Lung (tissue), 11 donors: ENCODE measurements at regions not wholly inside any gene's neighbourhood (a gene's known extent, or its start where the extent isn't known, plus 50 kb on each side); places are given as distances from the start of the nearest gene placed in this dataset.

ENCODE experiments used
- ATAC-seq: fragments of 200-7000 bp; cut with Tn5 transposase; one replicate; pipeline ENCODE4 v1.9.1; 2020; ENCODE audit warnings: moderate number of reproducible peaks; ENCODE audit not compliant: insufficient read depth, low FRiP score
- DNase-seq, 3 donors: peaks; one replicate each; pipeline ENCODE4 v3.0.0-alpha.2; 2013 to 2017
- H3K27ac ChIP-seq, 2 donors: one replicate each; pipeline ENCODE4 v1.5.1; 2013; ENCODE audit warnings: mild to moderate bottlenecking in 2 of 2, moderate library complexity in 2 of 2, control low read depth in 1 of 2, inconsistent platforms in 1 of 2, low read depth in 1 of 2, low read length in 1 of 2
- H3K27me3 ChIP-seq, 3 donors: one replicate each; pipeline ENCODE4 v1.5.1; 2013; ENCODE audit warnings: low read length in 2 of 3; ENCODE audit not compliant: control insufficient read depth in 3 of 3, insufficient read depth in 3 of 3
- H3K36me3 ChIP-seq, 4 donors: one replicate each; pipeline ENCODE4 v1.5.1; 2013; ENCODE audit warnings: low read length in 4 of 4, mild to moderate bottlenecking in 1 of 4, moderate library complexity in 1 of 4; ENCODE audit not compliant: control insufficient read depth in 4 of 4, insufficient read depth in 4 of 4
- H3K4me1 ChIP-seq, 5 donors: one replicate each; pipeline ENCODE4 v1.5.1; 2013; ENCODE audit warnings: low read length in 5 of 5, mild to moderate bottlenecking in 2 of 5, moderate library complexity in 1 of 5; ENCODE audit not compliant: control insufficient read depth in 5 of 5, insufficient read depth in 5 of 5
- H3K4me3 ChIP-seq: one replicate; pipeline ENCODE4 v1.5.1; 2013; ENCODE audit warnings: mild to moderate bottlenecking, control low read depth, moderate library complexity
- H3K9ac ChIP-seq, 2 donors: one replicate each; pipeline ENCODE4 v1.5.1; 2013; ENCODE audit warnings: low read length in 2 of 2, control low read depth in 1 of 2; ENCODE audit not compliant: insufficient read depth in 1 of 2
- H3K9me3 ChIP-seq, 4 donors: one replicate each; pipeline ENCODE4 v1.5.1; 2013; ENCODE audit warnings: low read length in 3 of 4, mild to moderate bottlenecking in 1 of 4, moderate library complexity in 1 of 4; ENCODE audit not compliant: control insufficient read depth in 4 of 4, insufficient read depth in 3 of 4
- WGBS, 2 donors: extraction: QIAGEN DNeasy Blood & Tissue Kit; methylation state at CpG; one replicate each; pipeline ENCODE4 v1.1.7; 2013; 5-methylcytosine and 5-hydroxymethylcytosine counted together
- TF ChIP-seq, protein P1 (sequence below): IDR thresholded peaks from 2 replicates; pipeline ENCODE4 v1.5.1; 2012; ENCODE audit warnings: mild to moderate bottlenecking; ENCODE audit errors: control extremely low read depth, extremely low read depth
- donor health status: control.
- donor health status: control.
- donor health status: Bipolar disorder and iron deficiency.
- donor health status: healthy.
- donor health status: DM: yes; HTN: yes; CAD: no.

DNA sequence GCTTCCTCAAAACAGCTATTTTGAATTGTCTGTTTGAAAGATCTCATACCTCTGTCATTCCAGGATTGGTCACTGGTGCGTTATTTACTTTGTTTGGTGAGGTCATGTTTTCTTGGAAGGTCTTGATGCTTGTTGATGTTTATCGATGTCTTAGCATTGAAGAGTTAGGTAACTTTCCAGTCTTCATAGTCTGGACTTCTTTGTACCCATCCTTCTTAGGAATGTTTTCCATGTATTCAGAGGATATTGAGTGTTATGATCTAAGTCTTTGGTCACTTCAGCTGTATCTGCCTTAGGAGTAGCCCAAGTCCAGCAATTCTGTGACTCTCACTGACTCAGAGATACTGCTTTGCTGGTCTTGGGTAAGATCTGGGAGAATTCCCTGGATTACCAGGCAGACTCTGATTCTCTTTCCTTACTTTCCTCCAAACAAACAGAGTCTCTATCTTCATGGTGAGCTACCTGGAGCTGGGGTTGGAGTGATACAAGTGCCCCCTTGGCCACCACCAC, 398.6 kb downstream of the ZIC4 start:
- ATAC-seq = no peak
- Histone ChIP-seq H3K9ac (no peak overlapping the region), H3K4me3 (no peak overlapping the region), H3K27me3 (no peaks in the 10 kb centered on the region), H3K4me1 (no peaks in the 10 kb centered on the region), H3K36me3 (no peaks in the 10 kb centered on the region), H3K9me3 (no peaks in the 10 kb centered on the region), H3K27ac (no peak overlapping the region)
- WGBS, 2 donors = 84 to 88% methylated on average over 2 of the region's 2 CpGs
- no peak for DNase-seq
- TF ChIP-seq, protein P1, sequence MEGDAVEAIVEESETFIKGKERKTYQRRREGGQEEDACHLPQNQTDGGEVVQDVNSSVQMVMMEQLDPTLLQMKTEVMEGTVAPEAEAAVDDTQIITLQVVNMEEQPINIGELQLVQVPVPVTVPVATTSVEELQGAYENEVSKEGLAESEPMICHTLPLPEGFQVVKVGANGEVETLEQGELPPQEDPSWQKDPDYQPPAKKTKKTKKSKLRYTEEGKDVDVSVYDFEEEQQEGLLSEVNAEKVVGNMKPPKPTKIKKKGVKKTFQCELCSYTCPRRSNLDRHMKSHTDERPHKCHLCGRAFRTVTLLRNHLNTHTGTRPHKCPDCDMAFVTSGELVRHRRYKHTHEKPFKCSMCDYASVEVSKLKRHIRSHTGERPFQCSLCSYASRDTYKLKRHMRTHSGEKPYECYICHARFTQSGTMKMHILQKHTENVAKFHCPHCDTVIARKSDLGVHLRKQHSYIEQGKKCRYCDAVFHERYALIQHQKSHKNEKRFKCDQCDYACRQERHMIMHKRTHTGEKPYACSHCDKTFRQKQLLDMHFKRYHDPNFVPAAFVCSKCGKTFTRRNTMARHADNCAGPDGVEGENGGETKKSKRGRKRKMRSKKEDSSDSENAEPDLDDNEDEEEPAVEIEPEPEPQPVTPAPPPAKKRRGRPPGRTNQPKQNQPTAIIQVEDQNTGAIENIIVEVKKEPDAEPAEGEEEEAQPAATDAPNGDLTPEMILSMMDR = no peak

DNA sequence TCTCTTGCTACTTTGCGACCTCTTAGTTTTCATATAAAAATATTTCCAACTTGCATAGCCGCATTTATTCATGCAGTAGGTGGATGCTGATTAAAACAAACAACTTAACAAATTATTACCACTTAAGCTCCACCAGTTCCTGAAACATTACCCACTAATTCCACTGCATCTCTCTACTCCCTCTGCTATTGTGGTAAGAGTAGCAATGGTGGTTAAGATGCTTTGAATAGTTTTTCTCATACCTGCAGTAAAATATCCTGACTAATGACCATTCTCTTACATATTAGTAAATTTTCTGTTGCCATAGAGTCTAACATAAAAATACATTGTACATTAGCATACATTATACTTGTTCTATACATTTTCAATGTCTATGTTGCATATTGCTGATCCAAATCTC, 397.6 kb upstream of the PLSCR5 start:
- no peak for DNase-seq
- Histone ChIP-seq H3K27me3 (no peaks in the 10 kb centered on the region), H3K9me3 (no peaks in the 10 kb centered on the region), H3K27ac (no peak overlapping the region), H3K4me3 (no peak overlapping the region), H3K36me3 (no peaks in the 10 kb centered on the region), H3K9ac (no peak overlapping the region), H3K4me1 (no peaks in the 10 kb centered on the region)
- WGBS, 2 donors = 88 to 92% methylated on average over 2 of the region's 2 CpGs
- ATAC-seq = no peak
- TF ChIP-seq, protein P1 = no peak

DNA sequence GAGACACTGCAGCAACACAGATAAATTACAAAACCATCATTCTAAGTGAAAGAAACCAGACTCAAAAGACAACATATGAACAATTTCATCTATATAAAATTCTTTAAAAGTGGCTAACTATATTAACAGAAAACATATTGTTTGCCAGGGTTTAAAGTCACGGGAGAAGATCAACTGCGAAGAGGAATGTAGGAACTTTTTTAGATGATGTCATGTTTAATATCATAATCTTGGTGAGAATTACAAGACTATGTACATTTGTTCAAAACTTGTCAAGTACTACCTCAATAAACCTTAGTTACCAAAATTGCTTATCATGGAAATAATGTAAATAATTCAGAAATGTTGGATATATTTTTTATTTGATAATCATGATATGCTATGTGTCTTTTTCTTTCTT, 395.1 kb upstream of the PLSCR5 start:
- Histone ChIP-seq H3K9ac (no peak overlapping the region), H3K27me3 (no peaks in the 10 kb centered on the region), H3K36me3 (no peaks in the 10 kb centered on the region), H3K9me3 (peaks cover 0 to 5% (median 0%) of the 10 kb centered on the region in 4 donors), H3K4me3 (no peak overlapping the region), H3K4me1 (no peaks in the 10 kb centered on the region), H3K27ac (no peak overlapping the region)
- 91 to 96% methylated on average over 2 of the region's 2 CpGs for WGBS, 2 donors
- ATAC-seq (no peak), DNase-seq (no peak)
- TF ChIP-seq, protein P1 = no peak

DNA sequence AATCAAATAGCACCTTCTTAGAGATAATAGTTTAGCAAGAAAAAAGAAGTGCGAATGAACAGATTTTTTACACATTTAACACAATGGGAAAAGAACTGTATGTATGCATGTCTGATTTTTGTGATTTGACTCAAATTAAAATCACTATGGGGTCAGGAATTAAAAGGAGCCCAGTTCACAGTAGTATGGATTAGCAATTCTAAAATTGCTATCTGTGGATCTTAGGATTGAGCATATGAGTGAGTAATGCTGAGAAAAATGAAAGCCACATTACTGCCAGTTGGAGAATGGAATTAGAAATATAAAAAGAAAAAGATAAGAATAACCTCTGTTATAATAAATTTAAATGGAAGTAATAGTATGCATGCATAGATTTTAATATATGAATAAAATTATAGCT, 386.8 kb upstream of the PLSCR5 start:
- WGBS, 2 donors = 88 to 96% methylated on average over 1 of the region's 1 CpG
- ATAC-seq (no peak), DNase-seq (no peak)
- no peak overlapping the region for H3K4me3 ChIP-seq
- no peaks in the 10 kb centered on the region for H3K27me3 ChIP-seq
- H3K9ac ChIP-seq = no peak overlapping the region
- TF ChIP-seq, protein P1 = no peak
- no peaks in the 10 kb centered on the region for H3K36me3 ChIP-seq
- no peak overlapping the region for H3K27ac ChIP-seq
- no peaks in the 10 kb centered on the region for H3K9me3 ChIP-seq
- H3K4me1 ChIP-seq = no peaks in the 10 kb centered on the region
